SH-SY5Y (cell line): ENCODE measurements at regions not wholly inside any gene's neighbourhood (a gene's known extent, or its start where the extent isn't known, plus 50 kb on each side); places are given as distances from the start of the nearest gene placed in this dataset.

Experiments used
- GATA2 ChIP-seq: IDR thresholded peaks from 2 replicates; pipeline ENCODE4 v1.6.1; 2011; ENCODE audit warnings: mild to moderate bottlenecking, low read depth, low read length
- GATA3 ChIP-seq: IDR thresholded peaks from 2 replicates; pipeline ENCODE4 v1.6.1; 2011; ENCODE audit warnings: low read depth, mild to moderate bottlenecking, low read length, moderate library complexity

- TF ChIP-seq GATA2 (no peak), GATA3 (no peak)
Measured at GRCh38 chr4:23986270-23986669, 96.4 kb upstream of the PPARGC1A start.
